ENCODE measurements at regions not wholly inside any gene's neighbourhood (a gene's known extent, or its start where the extent isn't known, plus 50 kb on each side); places are given as distances from the start of the nearest gene placed in this dataset.

DNA sequence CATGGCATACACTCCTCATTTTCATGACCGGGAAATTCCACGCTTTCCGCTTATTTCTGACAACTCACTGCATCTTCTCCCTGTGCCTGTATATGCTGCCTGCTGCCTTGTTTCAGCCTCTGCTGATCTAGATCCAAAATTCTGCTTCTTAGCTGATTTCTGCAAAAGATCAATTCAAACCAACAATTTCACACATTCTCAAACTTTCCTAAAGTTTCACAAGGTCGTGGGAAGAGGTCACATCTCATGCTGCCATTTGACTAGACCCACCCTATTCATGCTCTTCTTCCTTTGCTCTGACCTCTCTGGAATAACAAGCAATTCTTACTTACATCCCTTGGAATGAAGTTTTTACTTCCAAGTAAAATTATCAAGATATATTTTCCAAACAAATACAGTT, 84.5 kb downstream of the TMEM167A start:
- no peak for TF ChIP-seq CBFB (CRISPR knock-in tag; IDR thresholded peaks at IDR 0.05)
- no peak for TF ChIP-seq FOXA3 (CRISPR knock-in tag; IDR thresholded peaks at IDR 0.05)

Measured in HepG2 (cell line).